ENCODE measurements at regions not wholly inside any gene's neighbourhood (a gene's known extent, or its start where the extent isn't known, plus 50 kb on each side); places are given as distances from the start of the nearest gene placed in this dataset. TPM values are rescaled to one million over a fixed set of nuclear protein-coding genes. Genes with fewer than 3 reads are reported as not detected.
A peak's percentile ranks its signal among the peaks of the same experiment; 100 is the strongest.

DNA sequence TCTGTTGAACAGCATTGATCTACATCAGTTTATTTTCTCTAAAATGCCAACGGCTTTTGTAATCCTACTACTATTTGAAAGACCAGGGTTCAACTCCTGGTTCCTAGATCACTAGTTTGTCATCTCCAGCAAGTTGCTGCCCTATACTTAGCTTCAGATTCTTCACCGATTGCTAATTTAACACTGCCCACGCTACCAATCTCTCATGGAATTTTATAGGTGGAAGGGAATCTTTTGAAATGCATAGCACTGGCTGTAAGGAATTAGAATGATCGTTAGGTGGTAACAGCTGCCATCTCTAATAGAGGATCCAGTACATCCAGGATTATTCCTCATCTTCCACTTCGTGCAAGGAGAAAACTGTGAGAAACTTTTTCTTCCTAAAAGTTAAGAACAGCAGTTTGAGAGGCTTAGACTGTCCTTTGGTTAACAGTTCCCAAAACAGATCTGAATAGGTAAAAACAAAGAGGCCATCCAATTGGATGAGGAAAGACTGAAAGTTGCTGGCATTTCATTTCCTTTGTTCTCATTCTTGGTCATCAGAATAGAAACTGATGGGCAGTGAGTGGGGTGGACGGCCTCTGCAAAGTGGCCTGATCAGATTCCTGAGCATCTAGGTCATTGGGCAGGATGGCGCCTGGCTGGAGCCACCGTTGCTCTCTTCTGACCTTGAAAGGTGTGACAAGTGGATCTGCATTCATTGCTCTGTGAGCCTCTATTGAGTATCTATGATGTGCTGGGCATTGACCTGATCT lies 236.3 kb upstream of the SORL1-AS1 start:
- Histone ChIP-seq H3K4me3 (no peak overlapping the region), H3K9me3 (ENCODE audit: low read depth) (no peaks in the 10 kb centered on the region), H3K9ac (no peak overlapping the region), H2AFZ (replicated peaks) (peak overlapping the region; percentile 47), H3K27ac (no peak overlapping the region), H3K27me3 (no peaks in the 10 kb centered on the region), H3F3A (ENCODE audit: low read depth) (peaks cover 8% of the 10 kb centered on the region), H3K79me2 (ENCODE audit: low read depth) (no peaks in the 10 kb centered on the region), H3K4me2 (peak overlapping the region; percentile 23), H4K20me1 (ENCODE audit: low read depth) (no peaks in the 10 kb centered on the region), H3K4me1 (peaks cover 16% of the 10 kb centered on the region), H3K36me3 (no peaks in the 10 kb centered on the region)
- TF ChIP-seq EZH2 (IDR thresholded peaks at IDR 0.05): no peak
- TF ChIP-seq EZH2phosphoT487 (IDR thresholded peaks at IDR 0.05): no peak
- TF ChIP-seq, protein P1, sequence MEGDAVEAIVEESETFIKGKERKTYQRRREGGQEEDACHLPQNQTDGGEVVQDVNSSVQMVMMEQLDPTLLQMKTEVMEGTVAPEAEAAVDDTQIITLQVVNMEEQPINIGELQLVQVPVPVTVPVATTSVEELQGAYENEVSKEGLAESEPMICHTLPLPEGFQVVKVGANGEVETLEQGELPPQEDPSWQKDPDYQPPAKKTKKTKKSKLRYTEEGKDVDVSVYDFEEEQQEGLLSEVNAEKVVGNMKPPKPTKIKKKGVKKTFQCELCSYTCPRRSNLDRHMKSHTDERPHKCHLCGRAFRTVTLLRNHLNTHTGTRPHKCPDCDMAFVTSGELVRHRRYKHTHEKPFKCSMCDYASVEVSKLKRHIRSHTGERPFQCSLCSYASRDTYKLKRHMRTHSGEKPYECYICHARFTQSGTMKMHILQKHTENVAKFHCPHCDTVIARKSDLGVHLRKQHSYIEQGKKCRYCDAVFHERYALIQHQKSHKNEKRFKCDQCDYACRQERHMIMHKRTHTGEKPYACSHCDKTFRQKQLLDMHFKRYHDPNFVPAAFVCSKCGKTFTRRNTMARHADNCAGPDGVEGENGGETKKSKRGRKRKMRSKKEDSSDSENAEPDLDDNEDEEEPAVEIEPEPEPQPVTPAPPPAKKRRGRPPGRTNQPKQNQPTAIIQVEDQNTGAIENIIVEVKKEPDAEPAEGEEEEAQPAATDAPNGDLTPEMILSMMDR (IDR thresholded peaks at IDR 0.05): no peak
- peaks cover 5% of the 10 kb centered on the region for H3K27me3 Mint-ChIP-seq (ENCODE audit: insufficient read depth, low read depth)
- H3K4me3 Mint-ChIP-seq: no peak overlapping the region
- H3K9me3 Mint-ChIP-seq: no peaks in the 10 kb centered on the region
- DNase-seq (ENCODE audit: low spot score): peak; percentile 32
- H3K36me3 Mint-ChIP-seq: no peaks in the 10 kb centered on the region
- no peak overlapping the region for H3K27ac Mint-ChIP-seq
- H3K4me1 Mint-ChIP-seq: peaks cover 21% of the 10 kb centered on the region

DNA sequence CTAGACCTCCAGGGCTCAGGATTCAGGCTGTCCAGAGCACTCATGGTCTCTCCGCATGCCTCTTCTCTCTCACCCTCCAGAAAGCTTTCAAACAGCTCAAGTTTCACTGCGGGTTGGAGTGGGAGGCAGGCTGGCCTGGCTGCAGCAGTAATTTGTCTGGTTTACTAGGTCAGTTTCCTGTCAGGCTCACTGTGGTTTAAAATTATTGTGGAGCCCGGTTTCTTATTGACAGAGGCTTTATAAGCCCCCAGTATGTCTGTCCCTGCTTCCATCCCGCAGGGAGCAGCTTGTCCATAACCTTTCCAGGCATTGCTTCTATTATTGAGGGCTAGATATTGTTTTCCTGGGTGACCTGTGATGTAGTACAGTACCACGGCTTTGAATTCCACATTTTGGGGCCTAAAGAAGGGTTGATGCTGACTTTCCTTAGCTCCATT lies 235.3 kb upstream of the SORL1-AS1 start:
- no peaks in the 10 kb centered on the region for H3K27me3 ChIP-seq
- no peak overlapping the region for H2AFZ ChIP-seq (replicated peaks)
- no peak for TF ChIP-seq EZH2 (IDR thresholded peaks at IDR 0.05)
- no peak for TF ChIP-seq EZH2phosphoT487 (IDR thresholded peaks at IDR 0.05)
- TF ChIP-seq, protein P1 (IDR thresholded peaks at IDR 0.05): no peak
- H3K4me2 ChIP-seq: no peak overlapping the region
- no peaks in the 10 kb centered on the region for H3K9me3 ChIP-seq (ENCODE audit: low read depth)
- peaks cover 4% of the 10 kb centered on the region for H3K27me3 Mint-ChIP-seq (ENCODE audit: insufficient read depth, low read depth)
- DNase-seq (ENCODE audit: low spot score): peak; percentile 26
- H3K4me3 Mint-ChIP-seq: no peak overlapping the region
- no peaks in the 10 kb centered on the region for H3K36me3 ChIP-seq
- H3K36me3 Mint-ChIP-seq: no peaks in the 10 kb centered on the region
- no peak overlapping the region for H3K9ac ChIP-seq
- H3K9me3 Mint-ChIP-seq: no peaks in the 10 kb centered on the region
- H4K20me1 ChIP-seq (ENCODE audit: low read depth): no peaks in the 10 kb centered on the region
- peaks cover 16% of the 10 kb centered on the region for H3K4me1 ChIP-seq
- no peaks in the 10 kb centered on the region for H3K79me2 ChIP-seq (ENCODE audit: low read depth)
- H3K4me1 Mint-ChIP-seq: peaks cover 21% of the 10 kb centered on the region
- no peak overlapping the region for H3K27ac ChIP-seq
- no peak overlapping the region for H3K27ac Mint-ChIP-seq
- H3F3A ChIP-seq (ENCODE audit: low read depth): peaks cover 8% of the 10 kb centered on the region
- no peak overlapping the region for H3K4me3 ChIP-seq

DNA sequence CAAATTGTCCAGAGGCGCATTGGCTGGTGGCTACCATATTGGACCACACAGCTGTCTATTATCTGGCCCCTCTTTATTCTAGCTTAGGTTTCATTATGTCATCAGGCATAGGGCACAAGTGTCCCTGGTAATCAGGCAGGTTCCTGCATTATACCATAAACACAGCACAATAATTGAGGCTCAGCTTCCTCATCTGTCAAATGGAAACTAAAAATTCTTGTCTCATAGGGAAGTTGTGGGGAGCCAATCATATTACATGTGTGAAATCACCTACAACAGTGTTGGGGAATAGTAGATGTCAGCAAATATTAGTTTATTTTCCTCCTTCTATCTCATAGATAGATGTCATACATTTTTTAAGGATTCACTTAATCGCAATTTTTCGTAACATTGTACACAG lies 231.0 kb upstream of the SORL1-AS1 start:
- no peaks in the 10 kb centered on the region for H3K36me3 ChIP-seq
- H3K27ac Mint-ChIP-seq: no peak overlapping the region
- peaks cover 3% of the 10 kb centered on the region for H3F3A ChIP-seq (ENCODE audit: low read depth)
- no peaks in the 10 kb centered on the region for H3K79me2 ChIP-seq (ENCODE audit: low read depth)
- TF ChIP-seq EZH2phosphoT487 (IDR thresholded peaks at IDR 0.05) (no peak), EZH2 (IDR thresholded peaks at IDR 0.05) (no peak)
- TF ChIP-seq, protein P1 (IDR thresholded peaks at IDR 0.05): no peak
- no peaks in the 10 kb centered on the region for H3K36me3 Mint-ChIP-seq
- H3K4me3 ChIP-seq: no peak overlapping the region
- H3K9me3 ChIP-seq (ENCODE audit: low read depth): no peaks in the 10 kb centered on the region
- H3K27me3 Mint-ChIP-seq (ENCODE audit: insufficient read depth, low read depth): peaks cover 2% of the 10 kb centered on the region
- no peak overlapping the region for H2AFZ ChIP-seq (replicated peaks)
- H3K27ac ChIP-seq: no peak overlapping the region
- no peak overlapping the region for H3K4me3 Mint-ChIP-seq
- H3K4me2 ChIP-seq: no peak overlapping the region
- no peaks in the 10 kb centered on the region for H3K27me3 ChIP-seq
- H3K9ac ChIP-seq: no peak overlapping the region
- no peaks in the 10 kb centered on the region for H4K20me1 ChIP-seq (ENCODE audit: low read depth)
- H3K4me1 Mint-ChIP-seq: peaks cover 14% of the 10 kb centered on the region
- no peaks in the 10 kb centered on the region for H3K9me3 Mint-ChIP-seq
- no peak for DNase-seq (ENCODE audit: low spot score)
- H3K4me1 ChIP-seq: peaks cover 7% of the 10 kb centered on the region

Small RNA genes in the stretch of these regions (small RNA-seq; reads per million reads assigned to genes)
- not detected for gene RNU6-256P
